GM10248 (cell line): ENCODE measurements at regions not wholly inside any gene's neighbourhood (a gene's known extent, or its start where the extent isn't known, plus 50 kb on each side); places are given as distances from the start of the nearest gene placed in this dataset.

Experiments
- CTCF ChIA-PET: fragments of 300-600 bp; sonication (Branson Sonifier 250); formaldehyde crosslinking; extraction: SDS; loops from one replicate; lab custom pipeline; 2021; ENCODE audit warnings: antibody characterized with exemption; lab: Yijun Ruan, JAX
- POLR2A ChIA-PET: fragments of 350-650 bp; sonication (Branson Sonifier 250); formaldehyde crosslinking; extraction: SDS; loops from one replicate; lab custom pipeline; 2020; ENCODE audit warnings: antibody characterized with exemption; lab: Yijun Ruan, JAX
- DNase-seq: peaks from one replicate; pipeline ENCODE4 v3.0.0; 2012; ENCODE audit errors: extremely low spot score
- TF ChIP-seq, protein P1 (sequence below): IDR thresholded peaks from 2 replicates; pipeline ENCODE4 v1.5.1; 2012; ENCODE audit warnings: mild to moderate bottlenecking, low read depth; ENCODE audit errors: extremely low read depth, missing control alignments, control extremely low read depth

DNA sequence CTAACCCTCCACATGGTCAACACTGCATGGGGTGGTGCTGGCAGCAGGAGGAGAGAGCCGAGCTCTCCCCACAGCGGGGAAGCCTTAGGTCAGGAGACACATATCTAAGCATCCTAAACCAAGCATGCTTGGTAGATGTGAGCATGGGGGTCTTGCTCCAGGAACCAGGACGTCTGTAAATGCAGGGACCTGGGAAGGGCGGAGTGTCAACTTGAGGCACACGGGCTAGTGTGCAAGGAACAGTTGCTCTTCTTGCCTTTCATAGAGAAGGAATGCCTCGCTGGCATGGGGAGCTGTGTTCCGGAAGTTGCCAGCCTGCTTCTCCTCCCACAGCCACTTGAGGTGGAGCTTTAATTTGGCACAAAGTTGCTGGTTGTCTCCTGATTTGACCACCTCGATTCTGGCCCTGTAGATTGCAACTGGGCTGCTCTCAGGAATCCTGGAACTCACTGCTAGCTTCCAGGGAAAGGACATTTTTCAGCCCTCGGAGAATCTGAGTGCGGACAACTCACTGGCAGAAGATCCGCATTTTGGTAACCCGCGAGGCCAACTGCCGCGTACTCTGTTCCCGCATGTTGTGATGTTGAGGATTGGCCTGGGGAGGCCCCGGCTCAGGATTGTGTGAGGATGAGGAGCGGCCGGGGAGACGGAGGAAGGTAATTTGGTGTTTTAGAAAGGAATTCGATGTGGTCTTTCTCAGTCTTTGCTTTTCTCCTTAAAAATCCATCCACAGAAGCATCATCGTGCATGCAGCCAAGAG is 370.3 kb upstream of the IRX1 start:
- ChIA-PET POLR2A (no interaction called here), CTCF (no interaction called here)
- no peak for DNase-seq
- TF ChIP-seq, protein P1, sequence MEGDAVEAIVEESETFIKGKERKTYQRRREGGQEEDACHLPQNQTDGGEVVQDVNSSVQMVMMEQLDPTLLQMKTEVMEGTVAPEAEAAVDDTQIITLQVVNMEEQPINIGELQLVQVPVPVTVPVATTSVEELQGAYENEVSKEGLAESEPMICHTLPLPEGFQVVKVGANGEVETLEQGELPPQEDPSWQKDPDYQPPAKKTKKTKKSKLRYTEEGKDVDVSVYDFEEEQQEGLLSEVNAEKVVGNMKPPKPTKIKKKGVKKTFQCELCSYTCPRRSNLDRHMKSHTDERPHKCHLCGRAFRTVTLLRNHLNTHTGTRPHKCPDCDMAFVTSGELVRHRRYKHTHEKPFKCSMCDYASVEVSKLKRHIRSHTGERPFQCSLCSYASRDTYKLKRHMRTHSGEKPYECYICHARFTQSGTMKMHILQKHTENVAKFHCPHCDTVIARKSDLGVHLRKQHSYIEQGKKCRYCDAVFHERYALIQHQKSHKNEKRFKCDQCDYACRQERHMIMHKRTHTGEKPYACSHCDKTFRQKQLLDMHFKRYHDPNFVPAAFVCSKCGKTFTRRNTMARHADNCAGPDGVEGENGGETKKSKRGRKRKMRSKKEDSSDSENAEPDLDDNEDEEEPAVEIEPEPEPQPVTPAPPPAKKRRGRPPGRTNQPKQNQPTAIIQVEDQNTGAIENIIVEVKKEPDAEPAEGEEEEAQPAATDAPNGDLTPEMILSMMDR: no peak

DNA sequence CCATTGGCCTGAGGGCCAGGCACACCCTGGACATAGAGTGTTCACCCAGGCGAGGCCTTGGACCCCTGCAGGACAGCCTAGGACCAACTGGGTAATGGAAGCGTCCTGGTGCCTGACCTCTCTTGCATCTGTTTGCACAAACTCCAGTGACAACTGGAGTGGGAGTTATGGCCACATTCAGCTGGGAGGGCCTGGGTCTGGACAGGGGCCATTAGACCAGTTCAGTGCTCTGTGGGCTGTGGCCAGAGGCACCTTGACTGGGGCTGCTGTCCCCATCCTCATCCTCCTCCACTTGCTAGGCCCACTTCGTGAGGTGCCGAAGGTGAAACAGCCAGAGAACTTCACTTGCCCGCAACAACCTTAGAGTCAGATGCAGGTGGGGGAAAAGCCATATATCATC is 372.7 kb upstream of the IRX1 start:
- ChIA-PET CTCF (no interaction called here), POLR2A (no interaction called here)
- TF ChIP-seq, protein P1: no peak
- DNase-seq: no peak

DNA sequence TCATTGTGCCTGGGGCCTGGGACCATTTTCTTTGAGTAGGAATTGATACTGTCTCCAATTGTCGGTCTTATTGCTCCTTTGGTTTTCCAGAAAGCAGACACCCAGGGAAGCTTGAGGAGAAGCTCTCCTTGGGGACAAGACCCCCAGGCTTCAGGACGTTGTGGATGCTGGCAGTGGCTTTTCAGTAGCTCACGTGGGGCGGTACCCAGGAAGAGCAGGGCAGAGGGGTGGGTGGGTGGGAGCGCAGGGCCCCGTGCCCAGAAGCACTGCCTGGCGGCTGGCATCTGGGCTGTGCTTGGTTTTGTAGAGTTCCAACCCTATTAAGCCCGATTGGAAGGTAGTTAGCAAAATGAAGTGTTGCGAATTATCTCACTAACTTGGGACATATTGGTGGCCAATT is 374.2 kb upstream of the IRX1 start:
- DNase-seq: no peak
- TF ChIP-seq, protein P1: no peak
- ChIA-PET CTCF (no interaction called here), POLR2A (no interaction called here)

DNA sequence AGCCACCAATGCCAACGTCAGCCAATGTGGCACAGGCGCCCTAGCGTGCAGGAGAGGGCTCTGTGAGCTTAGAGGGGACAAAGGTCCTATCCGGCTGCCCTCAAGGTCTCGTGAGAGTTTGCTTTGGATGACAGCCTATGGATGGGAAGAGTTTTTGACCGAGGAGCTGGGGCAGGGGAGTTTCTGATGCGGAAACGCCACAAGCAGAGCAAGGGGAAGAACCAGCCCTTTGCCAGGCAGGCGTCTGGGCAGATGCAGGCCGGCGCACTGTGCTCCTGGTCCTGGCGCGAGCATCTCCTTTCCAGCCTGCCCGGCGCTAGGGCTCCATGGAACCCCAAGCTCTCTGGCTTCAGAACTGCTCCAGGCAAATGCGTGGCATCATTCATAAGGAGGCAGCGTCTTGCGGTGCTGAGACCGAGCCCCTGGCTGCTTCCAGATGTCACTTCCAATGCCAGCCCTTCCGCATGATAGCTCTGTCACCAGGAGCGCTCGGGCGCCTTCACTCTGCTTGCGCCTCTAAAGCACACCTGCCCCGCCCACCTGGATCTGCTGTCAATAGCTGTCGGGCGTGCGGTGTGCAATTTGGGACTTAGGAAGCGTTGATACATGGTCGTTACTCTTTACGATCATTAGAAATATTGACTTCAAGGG is 374.9 kb upstream of the IRX1 start:
- POLR2A ChIA-PET: no interaction called here
- no peak for DNase-seq
- TF ChIP-seq, protein P1: no peak
- CTCF ChIA-PET: no interaction called here

DNA sequence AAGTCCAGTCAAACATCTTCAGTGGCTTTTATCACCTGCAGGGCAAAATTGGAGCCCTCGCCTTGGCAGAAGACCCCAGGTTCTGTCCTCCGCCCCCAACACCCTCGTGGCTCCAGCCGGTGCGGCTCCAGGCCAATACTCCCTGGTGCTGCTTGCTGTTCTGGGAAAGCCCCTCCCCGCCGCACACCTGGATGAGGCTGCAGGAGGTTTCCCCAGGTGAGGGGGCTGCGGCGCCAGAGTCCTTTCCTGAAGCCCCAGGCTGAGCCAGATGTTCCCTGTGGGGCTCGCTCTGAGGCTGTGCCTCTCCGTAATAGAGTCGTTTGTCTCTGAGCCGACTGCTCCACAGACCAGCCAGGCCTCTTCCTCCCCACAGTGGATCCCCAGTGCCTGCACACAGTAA is 375.4 kb upstream of the IRX1 start:
- no peak for DNase-seq
- ChIA-PET POLR2A (no interaction called here), CTCF (no interaction called here)
- TF ChIP-seq, protein P1: no peak

DNA sequence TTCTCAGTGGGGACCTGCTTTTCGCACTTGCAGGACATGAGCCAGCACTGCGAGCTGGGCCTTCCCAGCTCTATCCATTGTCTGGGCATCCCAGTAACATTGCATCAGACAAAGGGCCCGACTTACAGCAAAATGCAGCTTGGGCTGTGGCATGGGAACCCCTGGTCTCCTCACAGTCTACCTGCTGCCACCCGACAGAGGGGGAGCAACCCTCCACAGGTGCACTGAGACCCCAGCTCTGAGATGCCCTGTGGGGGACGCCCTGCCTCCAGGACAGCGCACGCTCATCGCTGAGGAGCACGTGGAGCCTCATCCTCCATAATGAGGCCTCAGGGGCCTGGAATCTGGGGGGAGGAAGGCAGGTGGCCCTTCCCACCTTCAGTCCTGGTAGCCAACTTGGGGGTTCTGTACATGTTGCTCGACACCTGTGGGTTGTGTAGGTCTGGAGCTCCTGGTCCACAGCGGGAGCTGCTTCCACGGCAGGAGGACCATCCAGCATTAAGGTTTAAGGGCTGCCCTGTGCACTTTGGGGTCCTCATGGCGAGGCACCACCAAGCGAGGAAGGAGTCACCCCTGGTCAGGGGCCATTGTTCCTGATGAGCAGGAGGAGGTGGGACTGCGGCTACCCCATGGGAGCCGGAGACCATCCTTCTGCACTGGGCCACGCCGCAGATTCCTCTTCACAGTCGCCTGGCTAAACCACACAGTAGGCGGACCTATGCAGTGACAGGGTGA is 376.5 kb upstream of the IRX1 start:
- CTCF ChIA-PET: no interaction called here
- POLR2A ChIA-PET: no interaction called here
- DNase-seq: no peak
- TF ChIP-seq, protein P1: no peak
